ENCODE measurements at regions not wholly inside any gene's neighbourhood (a gene's known extent, or its start where the extent isn't known, plus 50 kb on each side); places are given as distances from the start of the nearest gene placed in this dataset.

DNA sequence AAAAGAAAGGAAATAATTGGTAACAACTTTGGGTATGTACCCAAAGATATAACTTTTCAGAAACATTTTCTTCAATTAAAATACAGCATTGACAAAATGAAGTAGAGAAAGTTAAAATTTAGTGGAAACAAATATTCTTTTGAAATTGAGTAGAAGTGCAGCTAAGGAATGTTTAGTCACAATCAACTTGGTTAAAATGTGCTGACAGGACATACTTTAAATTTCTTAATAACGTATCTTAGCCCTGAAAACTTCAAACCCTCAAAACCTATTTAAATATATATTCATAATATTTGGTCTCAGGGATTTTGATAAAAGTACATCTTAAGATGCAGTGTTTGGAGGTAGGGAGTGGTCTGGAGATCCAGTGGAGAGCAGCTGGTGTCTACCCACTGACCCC is 240.8 kb downstream of the DKK2 start:
- TF ChIP-seq ZNF274 (IDR thresholded peaks at IDR 0.05; ENCODE audit: low read depth, low read length), result no peak
- TF ChIP-seq YY1 (IDR thresholded peaks at IDR 0.05; ENCODE audit: insufficient read depth, insufficient read length), result no peak
- no peak for TF ChIP-seq SUZ12 (IDR thresholded peaks at IDR 0.05; ENCODE audit: extremely low read depth, insufficient read depth, insufficient read length)
